ENCODE measurements at regions not wholly inside any gene's neighbourhood (a gene's known extent, or its start where the extent isn't known, plus 50 kb on each side); places are given as distances from the start of the nearest gene placed in this dataset.

- TF ChIP-seq CTCF (IDR thresholded peaks at IDR 0.05): no peak
- no peak for TF ChIP-seq POLR2A (IDR thresholded peaks at IDR 0.05)
- TF ChIP-seq POLR2AphosphoS5 (IDR thresholded peaks at IDR 0.05; ENCODE audit: insufficient read depth in 1 of 2, low read depth in 1 of 2): no peak
These were observed 128.1 kb upstream of the SP4 start for GRCh38 chr7:21299766-21300165.
